HL-60 (cell line): ENCODE measurements at regions not wholly inside any gene's neighbourhood (a gene's known extent, or its start where the extent isn't known, plus 50 kb on each side); places are given as distances from the start of the nearest gene placed in this dataset.

ENCODE experiments used
- POLR2AphosphoS5 ChIP-seq: IDR thresholded peaks from 2 replicates; pipeline ENCODE4 v1.6.1; 2012; ENCODE audit warnings: low read depth
- TF ChIP-seq, protein P1 (sequence below): IDR thresholded peaks from one replicate; pipeline ENCODE4 v1.5.1; 2011; ENCODE audit warnings: low read length, control low read depth, inconsistent platforms; ENCODE audit not compliant: insufficient read depth

DNA sequence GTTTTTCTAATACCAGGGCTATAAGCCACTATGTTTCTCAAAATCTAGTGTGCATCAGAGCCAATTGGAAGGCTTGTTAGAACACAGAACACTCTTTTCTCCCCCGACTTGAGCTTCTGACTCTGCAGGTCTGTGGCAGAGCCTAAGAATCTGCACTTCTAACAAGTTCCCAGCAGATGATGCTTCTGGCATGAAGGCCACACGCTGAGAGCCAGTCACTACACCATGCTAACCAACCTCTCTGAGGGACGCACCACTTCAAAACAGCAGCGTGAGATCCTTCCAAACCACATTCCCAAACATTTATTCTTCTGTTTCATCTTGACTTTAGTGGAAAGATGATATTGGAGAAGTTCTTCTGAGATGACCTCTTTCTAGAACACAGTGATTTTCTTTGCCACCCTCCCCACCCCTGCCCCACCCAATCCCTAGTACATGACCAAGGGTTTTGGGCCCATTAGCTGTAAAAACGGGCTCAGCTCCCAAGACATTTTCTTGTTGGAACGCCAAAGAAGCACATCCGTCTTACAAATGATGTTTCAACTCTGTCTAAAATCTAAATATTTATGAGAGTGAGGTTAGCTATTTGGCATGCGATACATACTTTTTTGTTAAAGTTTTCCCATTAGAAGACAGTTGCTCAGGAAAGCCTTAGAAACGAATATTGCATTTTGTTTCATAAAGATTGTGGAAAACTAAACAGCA lies 391.9 kb downstream of the TMEM182 start:
- TF ChIP-seq, protein P1, sequence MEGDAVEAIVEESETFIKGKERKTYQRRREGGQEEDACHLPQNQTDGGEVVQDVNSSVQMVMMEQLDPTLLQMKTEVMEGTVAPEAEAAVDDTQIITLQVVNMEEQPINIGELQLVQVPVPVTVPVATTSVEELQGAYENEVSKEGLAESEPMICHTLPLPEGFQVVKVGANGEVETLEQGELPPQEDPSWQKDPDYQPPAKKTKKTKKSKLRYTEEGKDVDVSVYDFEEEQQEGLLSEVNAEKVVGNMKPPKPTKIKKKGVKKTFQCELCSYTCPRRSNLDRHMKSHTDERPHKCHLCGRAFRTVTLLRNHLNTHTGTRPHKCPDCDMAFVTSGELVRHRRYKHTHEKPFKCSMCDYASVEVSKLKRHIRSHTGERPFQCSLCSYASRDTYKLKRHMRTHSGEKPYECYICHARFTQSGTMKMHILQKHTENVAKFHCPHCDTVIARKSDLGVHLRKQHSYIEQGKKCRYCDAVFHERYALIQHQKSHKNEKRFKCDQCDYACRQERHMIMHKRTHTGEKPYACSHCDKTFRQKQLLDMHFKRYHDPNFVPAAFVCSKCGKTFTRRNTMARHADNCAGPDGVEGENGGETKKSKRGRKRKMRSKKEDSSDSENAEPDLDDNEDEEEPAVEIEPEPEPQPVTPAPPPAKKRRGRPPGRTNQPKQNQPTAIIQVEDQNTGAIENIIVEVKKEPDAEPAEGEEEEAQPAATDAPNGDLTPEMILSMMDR, result no peak
- TF ChIP-seq POLR2AphosphoS5, result no peak
